ENCODE measurements at regions not wholly inside any gene's neighbourhood (a gene's known extent, or its start where the extent isn't known, plus 50 kb on each side); places are given as distances from the start of the nearest gene placed in this dataset.

DNA sequence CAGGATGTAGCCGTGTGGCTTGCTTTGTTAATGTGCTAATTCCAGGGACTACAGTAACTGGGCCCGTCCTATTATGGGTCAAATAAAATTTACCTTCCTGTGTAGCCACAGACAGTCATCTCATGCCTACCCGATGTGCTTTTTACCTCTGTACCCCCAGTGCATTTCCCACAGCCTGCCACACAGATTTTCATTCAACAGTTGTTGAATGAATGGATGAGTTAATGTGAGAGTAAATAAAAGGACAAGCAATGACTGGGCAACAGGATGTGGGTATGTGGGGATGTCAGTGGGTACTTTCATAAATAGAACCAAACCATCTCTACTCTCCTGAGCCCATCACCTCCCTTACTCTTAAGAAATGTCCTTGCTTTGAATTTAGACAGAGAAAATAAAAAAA is 441.2 kb upstream of the ZNF462 start:
- H3K27me3 ChIP-seq (ENCODE audit: control insufficient read depth in 2 of 2, insufficient read depth in 2 of 2, low read length in 2 of 2) = no peaks in the 10 kb centered on the region
- CTCF ChIA-PET = no interaction called here

More for the DNA sequence above, 441.2 kb upstream of the ZNF462 start:
- TF ChIP-seq, protein P1, sequence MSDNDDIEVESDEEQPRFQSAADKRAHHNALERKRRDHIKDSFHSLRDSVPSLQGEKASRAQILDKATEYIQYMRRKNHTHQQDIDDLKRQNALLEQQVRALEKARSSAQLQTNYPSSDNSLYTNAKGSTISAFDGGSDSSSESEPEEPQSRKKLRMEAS (IDR thresholded peaks at IDR 0.05; ENCODE audit: insufficient read depth, insufficient read length) = no peak
- TF ChIP-seq, protein P2, sequence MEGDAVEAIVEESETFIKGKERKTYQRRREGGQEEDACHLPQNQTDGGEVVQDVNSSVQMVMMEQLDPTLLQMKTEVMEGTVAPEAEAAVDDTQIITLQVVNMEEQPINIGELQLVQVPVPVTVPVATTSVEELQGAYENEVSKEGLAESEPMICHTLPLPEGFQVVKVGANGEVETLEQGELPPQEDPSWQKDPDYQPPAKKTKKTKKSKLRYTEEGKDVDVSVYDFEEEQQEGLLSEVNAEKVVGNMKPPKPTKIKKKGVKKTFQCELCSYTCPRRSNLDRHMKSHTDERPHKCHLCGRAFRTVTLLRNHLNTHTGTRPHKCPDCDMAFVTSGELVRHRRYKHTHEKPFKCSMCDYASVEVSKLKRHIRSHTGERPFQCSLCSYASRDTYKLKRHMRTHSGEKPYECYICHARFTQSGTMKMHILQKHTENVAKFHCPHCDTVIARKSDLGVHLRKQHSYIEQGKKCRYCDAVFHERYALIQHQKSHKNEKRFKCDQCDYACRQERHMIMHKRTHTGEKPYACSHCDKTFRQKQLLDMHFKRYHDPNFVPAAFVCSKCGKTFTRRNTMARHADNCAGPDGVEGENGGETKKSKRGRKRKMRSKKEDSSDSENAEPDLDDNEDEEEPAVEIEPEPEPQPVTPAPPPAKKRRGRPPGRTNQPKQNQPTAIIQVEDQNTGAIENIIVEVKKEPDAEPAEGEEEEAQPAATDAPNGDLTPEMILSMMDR (IDR thresholded peaks at IDR 0.05; ENCODE audit: extremely low read depth in 1 of 2, insufficient read depth in 1 of 2, low read depth in 1 of 2, low read length in 2 of 2) = no peak
- TF ChIP-seq GATA2 (IDR thresholded peaks at IDR 0.05; ENCODE audit: insufficient read depth, insufficient read length, low read depth, low read length) = no peak
- no peak for TF ChIP-seq JUN (IDR thresholded peaks at IDR 0.05; ENCODE audit: borderline replicate concordance, insufficient read depth, insufficient read length, low read depth)
- TF ChIP-seq POLR2AphosphoS5 (IDR thresholded peaks at IDR 0.05; ENCODE audit: insufficient read depth, low read depth, low read length) = no peak
- TF ChIP-seq EZH2 (IDR thresholded peaks at IDR 0.05; ENCODE audit: borderline replicate concordance, low read depth, low read length, severe bottlenecking) = no peak
- no peak for TF ChIP-seq POLR2A (IDR thresholded peaks at IDR 0.05; ENCODE audit: low read depth, low read length)
- no peak for TF ChIP-seq FOS (IDR thresholded peaks at IDR 0.05; ENCODE audit: borderline replicate concordance, insufficient read depth, low read length)
- TF ChIP-seq MYC (IDR thresholded peaks at IDR 0.05; ENCODE audit: low read depth, low read length) = no peak
- H3K4me3 ChIP-seq (replicated peaks in 1 of 3; ENCODE audit: insufficient read depth in 1 of 3, low read depth in 1 of 3, low read length in 3 of 3) = no peak overlapping the region
- POLR2A ChIA-PET = no interaction called here
- H2AFZ ChIP-seq (ENCODE audit: low read depth, low read length) = no peak overlapping the region
- H3K4me1 ChIP-seq (ENCODE audit: control insufficient read depth, extremely low read depth, insufficient read depth, low read length) = no peaks in the 10 kb centered on the region
- intact Hi-C loops (cut with micrococcal nuclease) = no loop called here
- dilution Hi-C loops (cut with MboI; ENCODE audit: extremely low pct_ligation_motif_present, low sequenced_read_pairs) = no loop called here
- H3K9ac ChIP-seq (replicated peaks; ENCODE audit: extremely low read depth, insufficient read depth, low read length) = no peak overlapping the region
- H3K27ac ChIP-seq (ENCODE audit: insufficient read depth, low read depth, low read length) = no peak overlapping the region
- H4K20me1 ChIP-seq (replicated peaks; ENCODE audit: control insufficient read depth, extremely low read depth, insufficient read depth, low read length) = no peaks in the 10 kb centered on the region
- H3K36me3 ChIP-seq (ENCODE audit: control insufficient read depth in 2 of 2, extremely low read depth in 1 of 2, insufficient read depth in 2 of 2, low read length in 2 of 2) = no peaks in the 10 kb centered on the region
- no peak for FAIRE-seq
- peaks cover 1% of the 10 kb centered on the region for H3K9me3 ChIP-seq (replicated peaks; ENCODE audit: control insufficient read depth, insufficient read depth, low read length)
- H3K4me2 ChIP-seq (ENCODE audit: insufficient read depth, low read length) = no peak overlapping the region
- no peak for DNase-seq (ENCODE audit: low read depth, low spot score)
- no peaks in the 10 kb centered on the region for H3K9me1 ChIP-seq (replicated peaks; ENCODE audit: control insufficient read depth, extremely low read depth, insufficient read depth, low read length)
- no peaks in the 10 kb centered on the region for H3K79me2 ChIP-seq (ENCODE audit: control insufficient read depth, insufficient read depth, low read length)
- BruUV-seq (replicated peaks) = no TSS peak
